NCI-H748 (cell line): ENCODE measurements at regions not wholly inside any gene's neighbourhood (a gene's known extent, or its start where the extent isn't known, plus 50 kb on each side); places are given as distances from the start of the nearest gene placed in this dataset.
"Not testable (repeated sequence)": the region's sequence is repeated elsewhere in the genome, so short reads cannot be mapped to it uniquely, and the experiment has no call there.

ENCODE experiments used
- DNase-seq: peaks from one replicate; lab custom pipeline; 2025; ENCODE audit not compliant: unreplicated experiment; lab: John Stamatoyannopoulos, UW

DNA sequence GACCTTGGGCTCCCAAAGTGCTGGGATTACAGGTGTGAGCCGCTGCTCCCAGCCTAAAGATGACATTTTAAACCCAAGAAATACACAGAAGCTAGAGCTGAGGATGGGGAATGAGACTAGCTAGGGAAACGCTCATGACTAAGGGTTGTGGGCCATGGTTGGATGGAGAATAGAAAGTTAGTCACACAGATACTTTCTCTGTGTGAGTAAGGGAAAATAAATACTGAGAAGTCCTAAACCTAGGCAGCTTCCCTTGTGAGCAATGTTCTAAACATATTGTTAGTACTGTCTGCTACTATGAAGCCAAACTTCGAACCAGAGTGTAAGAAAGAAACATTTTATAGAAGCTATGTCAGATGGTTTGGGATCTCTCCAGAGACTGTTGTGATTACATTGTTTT lies 304.8 kb upstream of the STAC start:
- DNase-seq, result no peak

DNA sequence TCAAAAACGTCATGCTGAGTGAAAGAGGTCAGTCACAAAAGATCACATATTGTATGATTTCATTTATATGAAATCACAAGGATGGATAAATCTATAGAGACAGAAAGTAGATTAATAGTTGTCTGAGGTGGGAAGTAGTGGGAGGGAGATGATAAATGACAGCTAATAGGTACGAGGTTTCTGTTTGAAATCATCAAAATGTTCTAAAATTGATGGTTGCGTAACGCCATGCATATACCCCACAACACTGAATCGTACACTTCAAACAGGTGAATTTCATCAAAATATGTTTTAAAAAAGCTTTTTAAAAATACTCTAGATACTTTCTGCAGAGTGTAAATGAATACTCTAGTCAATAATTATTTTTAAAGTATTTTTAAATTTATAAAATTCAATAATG lies 303.0 kb upstream of the STAC start:
- no peak for DNase-seq

DNA sequence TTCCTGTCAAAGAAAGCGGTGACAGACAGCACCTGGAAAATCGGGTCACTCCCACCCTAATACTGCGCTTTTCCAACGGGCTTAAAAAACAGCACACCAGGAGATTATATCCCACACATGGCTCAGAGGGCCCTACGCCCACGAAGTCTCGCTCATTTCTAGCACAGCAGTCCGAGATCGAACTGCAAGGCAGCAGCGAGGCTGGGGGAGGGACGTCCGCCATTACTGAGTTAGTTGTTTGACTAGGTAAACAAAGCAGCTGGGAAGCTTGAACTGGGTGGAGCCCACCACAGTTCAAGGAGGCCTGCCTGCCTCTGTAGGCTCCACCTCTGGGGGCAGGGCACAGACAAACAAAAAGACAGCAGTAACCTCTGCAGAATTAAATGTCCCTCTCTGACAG lies 297.3 kb upstream of the STAC start:
- DNase-seq, result not testable (repeated sequence)

DNA sequence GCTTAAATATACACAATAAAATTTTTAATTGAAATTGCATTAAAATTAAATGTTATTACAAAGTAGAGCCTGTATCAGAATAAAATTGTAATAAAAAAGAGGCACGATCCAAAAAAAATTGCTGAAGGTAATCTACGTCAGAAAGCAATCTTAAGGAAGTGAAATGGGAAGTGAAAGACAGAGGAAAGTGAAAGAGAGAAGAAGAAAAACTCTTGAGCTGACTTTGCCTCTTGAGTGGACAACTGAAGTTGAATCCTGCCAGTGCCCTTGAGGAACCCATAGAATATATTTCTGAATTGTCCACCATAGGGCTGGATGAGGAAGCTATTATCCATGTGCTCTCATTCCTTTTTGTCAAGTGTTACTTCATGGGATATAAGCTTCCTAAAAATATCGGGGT lies 285.1 kb upstream of the STAC start:
- DNase-seq, result no peak

DNA sequence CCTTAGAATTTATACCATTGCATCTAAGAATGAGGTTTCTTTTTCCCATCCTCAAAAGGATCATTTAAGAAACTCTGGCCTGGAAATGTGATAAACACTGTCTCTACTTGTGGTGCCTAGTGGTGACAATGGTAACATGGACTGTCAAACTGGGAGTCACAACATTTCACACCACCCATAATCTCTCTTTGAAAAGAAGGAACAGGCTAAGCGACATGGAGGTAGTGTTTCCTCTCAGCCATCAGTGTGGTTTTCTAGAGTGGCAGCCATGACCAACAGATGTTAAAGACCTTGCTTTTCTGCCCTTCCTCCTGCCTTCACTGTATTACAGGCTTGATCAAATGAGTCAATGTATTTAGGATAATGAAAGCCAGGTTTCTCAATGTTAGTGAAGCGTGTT lies 283.1 kb upstream of the STAC start:
- no peak for DNase-seq

DNA sequence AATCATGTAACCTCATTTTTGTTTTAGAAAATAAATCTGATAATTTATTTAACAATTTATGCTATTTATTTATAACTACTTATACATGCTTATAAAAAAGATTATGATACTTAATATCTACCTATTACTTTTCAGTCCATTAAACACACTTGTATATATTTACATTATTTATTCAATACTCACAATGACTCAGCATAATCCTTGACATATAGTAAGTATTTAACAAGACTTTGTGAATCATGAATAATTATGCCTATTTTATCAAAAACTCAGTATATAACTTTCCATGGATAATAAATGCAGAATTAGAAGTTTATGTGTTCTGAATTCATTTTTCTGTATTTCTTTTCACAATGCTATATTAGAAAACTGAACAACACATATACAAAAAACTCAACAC lies 266.0 kb upstream of the STAC start:
- no peak for DNase-seq

DNA sequence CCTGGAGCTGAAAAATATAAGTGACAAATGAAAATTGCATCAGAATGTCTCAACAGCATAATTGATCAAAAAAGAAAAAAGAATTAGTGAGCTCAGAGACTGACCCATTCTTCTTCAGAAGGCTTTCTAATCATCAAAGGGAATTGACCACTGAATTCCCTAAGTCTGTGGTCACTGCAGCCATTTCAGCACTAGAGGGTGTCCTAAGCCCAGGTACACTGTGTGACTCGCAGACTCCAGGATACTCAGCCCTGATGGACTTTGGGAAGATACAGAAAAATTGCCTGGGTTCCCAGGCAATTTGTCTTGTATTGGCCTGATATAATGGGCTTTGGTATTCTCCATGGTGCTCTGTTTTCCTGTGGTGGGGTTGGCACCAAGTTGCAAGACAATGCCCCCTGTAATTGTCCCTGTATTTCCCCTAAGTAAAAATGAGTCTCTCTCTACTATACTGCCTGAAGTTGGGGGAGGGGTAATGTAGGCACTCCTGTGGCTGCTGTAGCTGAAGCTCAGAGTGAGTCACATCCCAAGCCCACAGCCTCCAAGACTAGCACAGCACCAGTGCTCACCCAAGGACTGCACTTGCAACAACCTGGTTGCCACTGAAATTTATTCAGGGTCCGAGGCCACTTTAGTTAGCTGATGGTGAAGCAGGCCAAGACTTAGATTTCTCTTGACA lies 256.0 kb upstream of the STAC start:
- DNase-seq, result no peak

DNA sequence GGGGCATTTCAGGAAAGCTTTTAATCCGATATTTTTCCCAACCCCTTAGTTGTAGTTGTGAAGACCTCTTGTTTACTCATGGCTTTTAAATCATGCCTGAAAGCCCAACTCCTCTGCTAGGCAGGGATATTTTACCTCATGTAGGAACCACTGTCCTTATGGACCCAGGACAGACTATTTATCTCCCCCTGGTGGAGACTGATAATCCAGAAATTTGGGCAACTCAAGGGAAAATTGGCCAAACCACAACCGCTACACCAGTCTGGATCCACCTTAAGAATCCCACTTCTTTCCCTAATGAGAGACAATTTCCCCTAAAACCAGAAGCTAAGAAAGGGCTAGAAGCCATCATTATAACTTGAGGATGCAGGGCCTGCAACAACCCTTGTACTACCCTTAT lies 248.1 kb upstream of the STAC start:
- DNase-seq, result no peak

DNA sequence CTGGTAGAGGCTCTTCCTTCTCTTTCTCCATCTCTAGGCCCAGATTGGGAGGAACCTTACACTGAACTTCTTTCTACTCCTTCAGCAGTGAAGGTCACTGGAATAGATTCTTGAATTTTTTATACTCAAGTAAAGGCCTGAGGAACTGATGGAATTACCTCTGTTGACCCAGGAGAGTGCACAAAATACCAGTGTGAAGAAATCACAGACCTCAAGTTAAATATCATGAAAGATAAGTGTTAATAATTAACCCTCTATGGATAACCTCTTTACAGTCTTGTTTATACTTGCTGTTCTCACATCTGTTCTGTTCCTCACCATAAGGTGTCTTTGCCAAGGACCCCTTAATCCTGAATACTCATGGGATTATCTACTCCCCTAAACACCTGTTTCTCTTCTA lies 244.4 kb upstream of the STAC start:
- no peak for DNase-seq

DNA sequence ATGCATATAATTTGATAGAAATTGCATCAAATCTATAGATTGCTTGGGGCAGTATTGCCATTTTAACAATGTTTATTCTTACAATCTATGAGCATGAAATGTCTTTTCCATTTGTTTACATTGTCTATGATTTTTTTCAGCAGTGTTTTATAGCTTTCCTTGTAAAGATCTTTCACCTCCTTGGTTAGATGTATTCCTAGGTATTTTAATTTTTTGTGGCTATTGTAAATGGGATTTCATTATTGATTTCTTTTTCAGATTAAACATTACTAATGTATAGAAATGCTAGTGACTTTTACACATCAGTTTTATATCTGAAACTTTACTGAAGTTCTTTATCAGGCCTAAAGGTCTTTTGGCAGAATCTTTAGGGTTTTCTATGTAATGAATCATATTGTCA lies 237.6 kb upstream of the STAC start:
- DNase-seq, result no peak

DNA sequence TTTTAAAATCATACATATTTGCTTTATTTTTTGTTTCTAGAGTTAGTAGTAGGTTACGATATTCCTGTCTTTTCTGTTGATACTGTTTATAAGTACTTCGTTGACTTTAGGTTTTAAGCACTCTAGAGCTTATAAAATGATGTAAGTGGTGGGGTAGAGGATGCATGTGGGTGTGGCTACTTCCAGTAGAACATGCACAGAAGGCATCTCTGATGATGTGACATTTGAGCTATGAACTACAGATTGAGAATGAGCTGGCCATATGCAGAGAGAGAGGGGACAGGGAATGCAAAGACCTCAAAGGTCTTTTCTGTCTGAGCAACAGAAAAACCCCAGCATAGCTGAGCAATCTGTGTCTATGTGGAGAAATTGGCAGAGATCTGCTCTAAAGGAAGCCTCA lies 233.9 kb upstream of the STAC start:
- DNase-seq, result no peak

DNA sequence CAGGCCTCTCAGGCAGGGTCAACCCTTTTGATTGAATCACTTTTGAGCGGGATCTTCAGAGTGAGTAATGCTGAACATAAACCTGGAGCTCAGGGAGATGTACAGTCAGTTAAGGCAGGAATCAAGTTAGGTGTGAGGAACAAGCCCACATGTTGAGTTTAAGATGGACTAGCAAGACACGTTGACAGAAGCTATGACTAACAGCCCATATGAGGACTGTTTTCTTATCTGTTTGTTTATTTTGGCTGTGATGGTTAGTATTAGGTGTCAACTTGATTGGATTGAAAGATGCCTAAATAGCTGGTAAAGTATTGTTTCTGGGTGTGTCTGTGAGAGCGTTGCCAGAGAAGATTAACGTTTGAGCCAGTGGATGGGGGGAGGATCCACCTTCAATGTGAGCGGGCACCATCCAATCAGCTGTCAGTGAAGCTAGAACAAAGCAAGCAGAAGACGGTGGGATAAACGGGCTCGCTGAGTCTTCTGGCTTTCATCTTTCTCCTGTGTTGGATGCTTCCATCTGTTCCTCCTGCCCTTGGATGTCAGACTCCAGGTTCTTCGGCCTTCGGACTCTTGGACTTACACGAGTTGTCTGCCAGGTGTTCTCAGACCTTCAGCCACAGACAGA lies 232.3 kb upstream of the STAC start:
- no peak for DNase-seq

DNA sequence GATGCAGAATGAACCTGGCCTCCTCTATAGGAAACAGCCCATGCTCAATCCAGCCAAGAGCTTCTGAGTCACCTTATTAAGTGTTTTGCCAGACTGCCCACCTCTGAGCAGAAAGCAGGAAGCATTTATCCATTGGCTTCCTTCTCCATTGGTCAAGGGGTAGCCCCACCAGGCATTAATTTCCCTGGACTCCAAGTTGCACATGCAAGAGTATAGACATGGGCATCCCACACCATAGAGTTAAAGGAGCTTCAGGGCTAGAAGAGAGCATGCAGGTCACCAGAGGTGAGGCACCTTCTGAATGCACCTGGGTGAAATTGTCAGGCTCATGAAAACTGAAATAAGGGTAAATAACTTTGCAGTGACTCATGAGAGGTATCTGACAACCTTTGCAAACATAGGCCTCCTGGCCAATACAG lies 230.8 kb upstream of the STAC start:
- DNase-seq, result no peak

DNA sequence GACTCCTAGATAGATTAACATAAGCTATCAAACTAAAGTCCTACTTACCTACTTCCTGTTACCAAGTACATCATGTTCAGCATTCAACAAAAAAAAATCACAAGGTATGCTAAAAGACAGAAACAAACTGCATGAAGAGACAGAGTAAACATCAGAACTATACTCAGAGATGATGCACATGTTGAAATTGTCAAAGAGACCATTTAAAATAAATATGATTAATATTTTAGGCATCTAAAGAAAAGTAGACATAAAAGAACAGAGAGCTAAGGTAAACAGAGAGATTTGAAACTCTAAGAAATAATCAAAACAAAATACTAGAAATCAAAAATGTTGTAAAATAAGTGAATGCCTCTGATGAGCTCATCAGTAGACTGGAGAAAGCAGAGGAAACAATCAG lies 224.8 kb upstream of the STAC start:
- DNase-seq, result no peak

DNA sequence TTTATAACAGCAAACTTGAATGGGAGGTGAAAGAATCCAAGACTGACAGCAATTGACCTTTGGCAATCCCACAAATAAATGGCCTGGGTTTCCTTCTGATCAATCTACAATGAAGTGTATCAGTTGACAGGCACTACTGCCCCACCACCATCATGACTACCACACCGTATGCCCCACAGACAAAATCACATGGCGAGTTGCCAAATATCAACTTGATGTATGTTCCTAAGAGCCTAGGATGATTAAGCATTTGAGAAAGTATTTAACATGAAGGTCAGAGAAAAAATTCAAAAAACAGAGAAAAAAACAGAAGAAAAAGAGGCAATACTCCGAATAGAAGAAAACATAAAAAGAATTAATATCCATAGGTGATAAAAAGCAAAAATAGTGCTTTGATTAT lies 215.9 kb upstream of the STAC start:
- DNase-seq, result no peak

DNA sequence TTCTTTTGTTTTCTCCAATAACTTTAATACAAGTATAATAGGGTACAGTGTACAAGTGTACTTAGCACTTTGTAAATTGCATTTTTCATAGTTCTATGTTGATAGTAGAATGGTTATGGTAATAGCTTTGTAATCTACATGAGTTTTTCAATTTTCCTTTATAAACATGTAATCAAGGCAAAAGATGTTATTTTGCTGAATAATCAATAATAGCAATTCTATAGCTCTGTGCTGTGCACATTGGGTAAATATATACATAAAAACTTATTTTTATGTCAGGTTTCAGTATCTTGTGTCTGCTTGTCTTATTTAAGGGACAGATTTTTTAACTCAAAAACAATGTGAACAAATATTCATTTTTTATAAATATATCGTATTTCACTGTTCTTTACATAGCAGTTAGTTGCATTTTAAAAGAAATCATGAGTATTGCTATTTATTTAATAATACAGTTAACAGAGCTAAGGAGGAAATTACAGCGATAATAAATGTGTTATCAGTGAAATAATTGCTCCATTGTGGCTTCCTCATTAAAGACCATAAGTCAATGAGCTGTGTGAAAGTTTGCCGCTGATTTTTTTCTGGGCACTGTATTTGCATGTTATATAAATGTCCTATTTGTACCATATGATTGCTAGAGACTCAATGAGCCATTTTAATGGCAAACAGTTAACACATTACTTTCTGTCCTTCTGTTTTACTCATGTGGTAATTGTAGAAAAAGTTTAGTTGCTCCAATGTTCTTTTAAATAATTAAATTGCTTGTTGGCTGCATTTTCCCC lies 214.6 kb upstream of the STAC start:
- DNase-seq, result no peak

DNA sequence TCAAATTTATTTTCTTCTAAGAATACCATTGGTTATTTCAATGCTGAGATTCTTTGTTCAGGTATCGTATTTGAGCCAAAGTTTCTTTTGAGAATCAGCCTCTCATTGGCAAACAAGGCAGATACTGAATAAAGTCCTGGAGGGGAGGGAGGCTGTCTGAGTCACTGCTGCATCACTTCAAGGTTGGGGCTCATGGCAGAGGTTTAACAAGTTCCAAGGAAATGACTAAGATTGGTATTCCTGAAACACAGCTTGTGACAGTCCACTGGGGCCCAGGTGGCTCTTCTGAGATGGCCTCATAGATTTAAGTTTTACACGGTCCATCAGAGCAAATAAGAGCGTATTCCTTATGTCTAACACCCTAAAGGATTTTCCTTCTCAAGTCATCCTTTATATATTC lies 213.8 kb upstream of the STAC start:
- DNase-seq, result no peak

DNA sequence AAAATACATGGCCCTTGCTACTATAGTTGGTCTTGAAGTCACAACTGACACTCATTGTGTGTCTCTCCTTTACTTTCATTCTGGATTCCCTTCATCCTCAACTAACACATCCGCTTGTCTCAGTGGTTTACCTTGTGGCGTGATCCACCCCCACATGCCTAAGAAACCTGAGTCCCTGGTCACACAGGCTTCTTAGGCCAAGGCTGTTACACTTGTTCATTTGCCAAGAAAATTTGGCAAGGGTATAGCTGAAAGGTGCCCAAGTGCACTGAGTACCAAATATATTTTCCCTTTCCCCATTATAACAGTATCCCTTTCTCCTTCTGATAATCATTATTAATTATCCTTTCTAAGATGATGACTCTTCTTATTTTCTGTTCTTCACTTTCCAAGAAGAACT lies 207.6 kb upstream of the STAC start:
- no peak for DNase-seq

DNA sequence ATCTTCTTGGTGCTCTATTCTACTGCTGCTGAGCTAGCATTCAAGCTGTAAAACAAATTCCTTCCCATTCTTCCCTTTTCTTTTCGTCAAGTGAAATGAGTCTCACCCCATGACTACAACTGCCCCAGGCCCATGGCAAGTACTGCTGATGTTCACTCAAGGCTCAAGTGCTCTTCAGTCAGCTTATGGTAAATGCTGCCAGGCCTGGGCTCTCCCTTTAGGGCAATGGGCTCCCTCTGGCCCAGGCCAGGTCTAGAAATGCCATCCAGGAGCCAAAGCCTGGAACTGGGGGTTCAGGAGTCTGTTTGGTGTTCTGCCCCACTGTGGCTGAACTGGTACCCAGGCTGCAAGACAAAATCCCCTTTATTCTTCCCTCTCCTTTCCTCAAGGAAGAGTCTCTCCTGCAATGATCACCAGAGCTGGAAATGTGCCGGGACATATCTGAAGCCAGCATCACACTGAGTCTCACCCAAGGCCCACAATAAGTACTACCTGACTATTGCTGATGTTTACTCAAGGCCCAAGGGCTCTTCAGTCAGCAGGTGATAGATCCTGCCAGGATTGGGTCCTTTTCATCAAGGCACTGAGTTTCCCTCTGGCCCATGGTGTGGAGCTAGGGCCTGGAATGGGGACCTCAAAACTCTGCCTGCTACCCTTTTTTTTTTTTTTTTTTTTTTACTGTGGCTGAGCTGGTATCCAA lies 205.0 kb upstream of the STAC start:
- no peak for DNase-seq

DNA sequence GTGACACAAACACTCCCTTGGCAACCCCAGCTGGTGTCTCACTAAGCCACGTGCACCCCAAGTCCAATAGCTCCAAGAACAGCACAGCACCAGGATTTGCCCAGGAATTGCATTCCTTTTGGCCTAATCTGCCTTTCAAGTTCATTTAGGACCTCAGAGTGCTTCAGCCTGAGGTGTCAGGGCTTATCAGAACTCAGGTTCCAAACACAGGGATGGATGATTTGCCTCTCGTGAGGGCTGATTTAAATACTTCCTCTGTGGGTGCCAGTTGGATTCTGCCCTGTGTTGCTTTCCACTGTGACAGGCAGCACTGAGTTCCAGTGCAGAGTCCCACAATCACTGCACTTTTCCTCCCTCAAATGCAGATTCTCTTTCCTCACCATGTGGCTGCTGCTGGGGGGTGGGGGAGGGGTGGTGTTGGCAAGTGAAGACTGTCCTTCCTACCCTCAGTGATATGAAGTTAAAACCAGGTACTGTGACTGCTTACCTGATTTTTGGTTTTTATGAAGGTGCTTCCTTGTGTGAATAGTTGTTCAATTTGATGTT lies 204.3 kb upstream of the STAC start:
- DNase-seq, result no peak

DNA sequence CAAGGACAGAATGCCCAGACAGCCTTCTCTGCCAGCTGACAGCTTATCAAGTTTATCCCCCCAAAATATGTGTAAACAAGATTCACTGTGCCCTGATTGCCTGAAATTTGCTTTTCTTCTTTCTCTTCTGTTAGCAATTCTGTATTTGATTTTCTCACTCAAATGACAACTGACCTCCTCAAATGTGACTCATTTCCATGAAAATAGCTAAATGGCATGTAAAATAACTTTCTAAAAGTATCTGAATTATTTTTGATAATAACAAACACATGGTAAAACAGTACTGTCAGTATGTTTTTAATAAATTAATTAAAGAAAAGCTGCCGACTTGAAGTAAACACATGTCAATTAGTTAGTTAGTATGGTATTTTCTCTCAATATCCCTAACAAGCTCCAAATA lies 202.3 kb upstream of the STAC start:
- DNase-seq, result no peak

DNA sequence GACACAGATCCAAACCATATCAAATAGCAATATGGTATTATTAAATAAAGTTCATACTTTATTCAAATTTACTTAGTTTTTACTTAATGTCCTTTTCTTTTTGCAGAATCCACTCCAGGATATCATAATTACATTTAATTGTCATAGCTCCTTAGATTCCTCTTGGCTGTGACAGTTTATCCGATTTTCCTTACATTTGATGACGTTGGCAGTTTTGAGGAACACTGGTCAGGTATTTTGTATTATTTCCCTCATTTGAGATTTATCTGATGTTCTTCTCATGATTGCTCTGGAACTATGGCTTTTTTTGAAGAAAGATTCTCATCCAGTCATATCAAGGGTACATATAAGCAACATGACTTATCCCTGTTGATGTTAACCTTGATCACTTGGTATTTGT lies 198.3 kb upstream of the STAC start:
- DNase-seq, result no peak
